ENCODE measurements at regions not wholly inside any gene's neighbourhood (a gene's known extent, or its start where the extent isn't known, plus 50 kb on each side); places are given as distances from the start of the nearest gene placed in this dataset.

- Histone ChIP-seq H3K9me3 (ENCODE audit: insufficient read depth, low read length) (no peaks in the 10 kb centered on the region), H3K9ac (ENCODE audit: low read length) (no peak overlapping the region), H3K79me2 (ENCODE audit: low read length) (no peaks in the 10 kb centered on the region), H3K36me3 (replicated peaks; ENCODE audit: low read depth, low read length) (no peaks in the 10 kb centered on the region), H3K27ac (ENCODE audit: low read length) (no peak overlapping the region), H2AFZ (ENCODE audit: low read depth, low read length) (no peak overlapping the region), H3K4me1 (ENCODE audit: low read length) (no peaks in the 10 kb centered on the region), H3K4me2 (ENCODE audit: low read length) (no peak overlapping the region), H3K27me3 (ENCODE audit: low read depth, low read length) (no peaks in the 10 kb centered on the region), H4K20me1 (ENCODE audit: insufficient read depth, low read length) (no peaks in the 10 kb centered on the region), H3K4me3 (ENCODE audit: low read length) (no peak overlapping the region)
- TF ChIP-seq CTCF (IDR thresholded peaks at IDR 0.05; ENCODE audit: low read depth, low read length) (no peak), EZH2phosphoT487 (IDR thresholded peaks at IDR 0.05; ENCODE audit: low read depth) (no peak)
Observed at GRCh38 chr7:42685911-42686310, 226.0 kb downstream of the C7orf25 start.

GRCh38 chr7:42677751-42678699, 233.8 kb downstream of the C7orf25 start:
- H3K4me2 ChIP-seq (ENCODE audit: low read length) = no peak overlapping the region
- no peaks in the 10 kb centered on the region for H3K9me3 ChIP-seq (ENCODE audit: insufficient read depth, low read length)
- no peak overlapping the region for H3K27ac ChIP-seq (ENCODE audit: low read length)
- H2AFZ ChIP-seq (ENCODE audit: low read depth, low read length) = no peak overlapping the region
- no peaks in the 10 kb centered on the region for H3K4me1 ChIP-seq (ENCODE audit: low read length)
- H3K27me3 ChIP-seq (ENCODE audit: low read depth, low read length) = 0 out of 2 replicates have a peak, but pooled peaks cover 3% of the 10 kb centered on the region
- no peak for TF ChIP-seq CTCF (IDR thresholded peaks at IDR 0.05; ENCODE audit: low read depth, low read length)
- TF ChIP-seq EZH2phosphoT487 (IDR thresholded peaks at IDR 0.05; ENCODE audit: low read depth) = no peak
- H3K9ac ChIP-seq (ENCODE audit: low read length) = no peak overlapping the region
- H3K36me3 ChIP-seq (replicated peaks; ENCODE audit: low read depth, low read length) = no peaks in the 10 kb centered on the region
- H4K20me1 ChIP-seq (ENCODE audit: insufficient read depth, low read length) = no peaks in the 10 kb centered on the region
- H3K4me3 ChIP-seq (ENCODE audit: low read length) = no peak overlapping the region
- no peaks in the 10 kb centered on the region for H3K79me2 ChIP-seq (ENCODE audit: low read length)

DNA sequence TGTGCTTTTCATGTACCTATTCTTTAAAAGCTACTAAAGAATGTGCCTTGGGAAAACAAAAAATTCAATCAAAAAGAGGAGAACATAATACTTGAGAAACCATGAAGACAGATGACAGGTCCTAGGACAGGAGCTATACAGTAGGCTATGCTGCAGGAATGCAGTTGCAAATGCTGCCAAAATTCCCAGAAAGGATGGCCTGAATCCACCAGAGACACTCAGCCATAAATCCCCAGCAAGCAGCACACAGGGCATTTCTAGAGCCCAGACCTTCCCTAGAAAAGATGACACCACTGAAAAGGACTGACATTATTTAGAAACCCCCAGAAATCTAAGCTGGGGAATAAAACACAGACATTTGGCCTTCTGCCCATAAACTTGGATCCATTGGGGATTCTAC, 237.3 kb downstream of the C7orf25 start:
- H3K36me3 ChIP-seq (replicated peaks; ENCODE audit: low read depth, low read length) = no peaks in the 10 kb centered on the region
- no peak overlapping the region for H3K4me2 ChIP-seq (ENCODE audit: low read length)
- H3K79me2 ChIP-seq (ENCODE audit: low read length) = no peaks in the 10 kb centered on the region
- H3K4me3 ChIP-seq (ENCODE audit: low read length) = no peak overlapping the region
- H3K9me3 ChIP-seq (ENCODE audit: insufficient read depth, low read length) = no peaks in the 10 kb centered on the region
- no peak for TF ChIP-seq EZH2phosphoT487 (IDR thresholded peaks at IDR 0.05; ENCODE audit: low read depth)
- TF ChIP-seq CTCF (IDR thresholded peaks at IDR 0.05; ENCODE audit: low read depth, low read length) = no peak
- H2AFZ ChIP-seq (ENCODE audit: low read depth, low read length) = no peak overlapping the region
- H3K9ac ChIP-seq (ENCODE audit: low read length) = no peak overlapping the region
- no peak overlapping the region for H3K27ac ChIP-seq (ENCODE audit: low read length)
- no peaks in the 10 kb centered on the region for H4K20me1 ChIP-seq (ENCODE audit: insufficient read depth, low read length)
- H3K27me3 ChIP-seq (ENCODE audit: low read depth, low read length) = 0 out of 2 replicates have a peak, but pooled peaks cover 3% of the 10 kb centered on the region
- H3K4me1 ChIP-seq (ENCODE audit: low read length) = no peaks in the 10 kb centered on the region

- no peak overlapping the region for H3K9ac ChIP-seq (ENCODE audit: low read length)
- no peak overlapping the region for H3K27ac ChIP-seq (ENCODE audit: low read length)
- no peak for TF ChIP-seq CTCF (IDR thresholded peaks at IDR 0.05; ENCODE audit: low read depth, low read length)
- no peak for TF ChIP-seq EZH2phosphoT487 (IDR thresholded peaks at IDR 0.05; ENCODE audit: low read depth)
- no peaks in the 10 kb centered on the region for H3K4me1 ChIP-seq (ENCODE audit: low read length)
- no peaks in the 10 kb centered on the region for H3K36me3 ChIP-seq (replicated peaks; ENCODE audit: low read depth, low read length)
- 0 out of 2 replicates have a peak, but pooled peaks cover 3% of the 10 kb centered on the region for H3K27me3 ChIP-seq (ENCODE audit: low read depth, low read length)
- H3K79me2 ChIP-seq (ENCODE audit: low read length) = no peaks in the 10 kb centered on the region
- H3K4me3 ChIP-seq (ENCODE audit: low read length) = no peak overlapping the region
- no peaks in the 10 kb centered on the region for H4K20me1 ChIP-seq (ENCODE audit: insufficient read depth, low read length)
- no peak overlapping the region for H3K4me2 ChIP-seq (ENCODE audit: low read length)
- no peaks in the 10 kb centered on the region for H3K9me3 ChIP-seq (ENCODE audit: insufficient read depth, low read length)
- H2AFZ ChIP-seq (ENCODE audit: low read depth, low read length) = no peak overlapping the region
Observed at GRCh38 chr7:42673951-42674350, 237.9 kb downstream of the C7orf25 start.
